Activated T-helper 1 cell treated with anti-CD3 and anti-CD28 coated beads, Interleukin-12 subunit alpha, Interleukin-12 subunit beta, Interleukin-2, Interleukin-4 antibody, amounts not matched to agents 30 ng/mL and 10 ng/mL and 1 ng/mL, durations not matched to agents 14 hours and 24 hours and 36 hours (primary cell): ENCODE measurements at regions not wholly inside any gene's neighbourhood (a gene's known extent, or its start where the extent isn't known, plus 50 kb on each side); places are given as distances from the start of the nearest gene placed in this dataset.

ENCODE experiments used
- DNase-seq: peaks from one replicate; pipeline ENCODE4 v3.0.0; 2021; ENCODE audit warnings: low spot score
- H3K27ac Mint-ChIP-seq: one replicate; pipeline ENCODE4 v1.8.0; 2021; ENCODE audit warnings: mild to moderate bottlenecking, mixed read lengths
- H3K27me3 Mint-ChIP-seq: one replicate; pipeline ENCODE4 v1.8.0; 2022; ENCODE audit warnings: mild to moderate bottlenecking, moderate library complexity, mixed read lengths; ENCODE audit not compliant: insufficient read depth
- H3K36me3 Mint-ChIP-seq: one replicate; pipeline ENCODE4 v1.8.0; 2021; ENCODE audit warnings: low read depth, mixed read lengths
- H3K4me1 Mint-ChIP-seq: one replicate; pipeline ENCODE4 v1.8.0; 2021; ENCODE audit warnings: low read depth, mixed read lengths
- H3K4me3 Mint-ChIP-seq: one replicate; pipeline ENCODE4 v1.8.0; 2021; ENCODE audit warnings: mild to moderate bottlenecking, moderate library complexity, mixed read lengths
- H3K9me3 Mint-ChIP-seq: one replicate; pipeline ENCODE4 v1.8.0; 2021; ENCODE audit warnings: mixed read lengths
- intact Hi-C: fragments of 100-400 bp; cut with micrococcal nuclease; formaldehyde crosslinking; loops from one replicate; pipeline ENCODE4 v1.15.1; 2024

- no peak overlapping the region for H3K27ac Mint-ChIP-seq
- no peaks in the 10 kb centered on the region for H3K9me3 Mint-ChIP-seq
- H3K4me1 Mint-ChIP-seq, result no peaks in the 10 kb centered on the region
- intact Hi-C loops, result no loop called here
- no peak overlapping the region for H3K4me3 Mint-ChIP-seq
- no peaks in the 10 kb centered on the region for H3K36me3 Mint-ChIP-seq
- DNase-seq, result no peak
- H3K27me3 Mint-ChIP-seq, result peaks cover 2% of the 10 kb centered on the region
Observed at GRCh38 chr6:87995461-87995860, 52.2 kb upstream of the SPACA1 start.

- H3K36me3 Mint-ChIP-seq, result no peaks in the 10 kb centered on the region
- intact Hi-C loops, result no loop called here
- no peaks in the 10 kb centered on the region for H3K4me1 Mint-ChIP-seq
- H3K27ac Mint-ChIP-seq, result no peak overlapping the region
- no peaks in the 10 kb centered on the region for H3K9me3 Mint-ChIP-seq
- no peak overlapping the region for H3K4me3 Mint-ChIP-seq
- no peak for DNase-seq
- peaks cover 2% of the 10 kb centered on the region for H3K27me3 Mint-ChIP-seq
Observed at GRCh38 chr6:87993356-87993755, 54.3 kb upstream of the SPACA1 start.

DNA sequence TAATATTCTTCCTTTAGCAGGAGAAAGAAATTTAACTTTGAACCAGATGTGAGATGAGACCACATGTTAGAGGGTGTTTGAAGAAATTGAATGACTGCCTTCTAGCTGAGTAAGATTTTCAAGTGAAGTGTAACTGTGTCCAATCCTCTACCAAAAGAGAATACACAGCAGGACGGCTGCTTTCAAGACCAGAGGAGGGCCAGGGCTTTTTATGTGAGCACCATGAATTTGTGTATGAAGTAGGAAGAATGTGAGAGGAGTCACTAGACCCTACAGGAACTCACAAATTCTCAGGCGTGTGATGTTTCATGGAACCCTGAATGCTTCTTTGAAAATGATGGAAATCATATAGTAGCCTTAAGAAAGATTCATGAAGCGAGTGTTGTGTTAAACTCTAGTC lies 56.8 kb upstream of the SPACA1 start:
- Mint-ChIP-seq H3K4me3 (no peak overlapping the region), H3K27ac (no peak overlapping the region), H3K27me3 (peaks cover 2% of the 10 kb centered on the region), H3K9me3 (no peaks in the 10 kb centered on the region), H3K36me3 (no peaks in the 10 kb centered on the region), H3K4me1 (no peaks in the 10 kb centered on the region)
- no peak for DNase-seq
- intact Hi-C loops, result no loop called here

GRCh38 chr6:87982134-87982533 lies 65.5 kb upstream of the SPACA1 start:
- Mint-ChIP-seq H3K4me3 (no peak overlapping the region), H3K4me1 (no peaks in the 10 kb centered on the region), H3K9me3 (no peaks in the 10 kb centered on the region), H3K27ac (no peak overlapping the region), H3K36me3 (no peaks in the 10 kb centered on the region), H3K27me3 (no peaks in the 10 kb centered on the region)
- intact Hi-C loops, result no loop called here
- no peak for DNase-seq

DNA sequence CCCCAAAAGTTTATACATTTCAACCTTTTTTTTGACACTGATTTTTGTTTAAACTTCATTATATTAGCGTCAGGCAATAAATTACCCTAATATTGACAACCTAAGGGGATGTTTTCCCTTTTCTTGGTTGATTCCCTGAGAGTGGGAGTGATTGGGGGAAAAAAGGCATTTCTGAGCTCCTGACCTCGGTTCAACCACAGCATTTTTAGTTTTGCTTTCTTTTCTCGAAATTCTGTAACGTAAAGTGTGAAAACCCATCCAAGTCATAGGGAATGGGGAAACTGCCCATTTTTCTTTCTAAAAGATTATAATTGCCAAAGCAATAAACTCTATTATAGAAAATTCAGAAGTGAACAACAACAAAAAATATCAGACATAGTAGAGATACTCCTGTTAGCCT lies 67.9 kb upstream of the SPACA1 start:
- intact Hi-C loops, result no loop called here
- DNase-seq, result no peak
- Mint-ChIP-seq H3K36me3 (no peaks in the 10 kb centered on the region), H3K27ac (no peak overlapping the region), H3K4me1 (no peaks in the 10 kb centered on the region), H3K4me3 (no peak overlapping the region), H3K9me3 (no peaks in the 10 kb centered on the region), H3K27me3 (no peaks in the 10 kb centered on the region)

DNA sequence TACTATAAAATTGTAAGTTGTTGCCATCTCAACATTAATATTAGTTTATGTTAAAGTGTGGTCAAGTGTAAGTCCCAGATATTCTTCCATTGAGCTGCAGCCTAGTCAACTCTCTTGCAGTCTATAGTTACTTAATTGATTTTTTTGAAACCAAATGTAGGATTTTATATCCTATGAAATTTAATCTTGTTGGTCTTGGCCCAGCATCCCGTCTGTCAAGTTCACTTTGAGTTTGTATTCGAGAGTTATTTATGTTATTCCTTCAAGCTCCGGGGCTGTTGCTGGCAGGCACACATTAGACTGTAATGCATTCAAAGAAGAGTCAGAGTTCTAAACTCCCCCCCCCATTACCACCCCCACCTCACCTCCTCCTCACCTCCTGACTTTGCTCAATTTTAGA lies 71.0 kb upstream of the SPACA1 start:
- H3K4me3 Mint-ChIP-seq, result no peak overlapping the region

DNA sequence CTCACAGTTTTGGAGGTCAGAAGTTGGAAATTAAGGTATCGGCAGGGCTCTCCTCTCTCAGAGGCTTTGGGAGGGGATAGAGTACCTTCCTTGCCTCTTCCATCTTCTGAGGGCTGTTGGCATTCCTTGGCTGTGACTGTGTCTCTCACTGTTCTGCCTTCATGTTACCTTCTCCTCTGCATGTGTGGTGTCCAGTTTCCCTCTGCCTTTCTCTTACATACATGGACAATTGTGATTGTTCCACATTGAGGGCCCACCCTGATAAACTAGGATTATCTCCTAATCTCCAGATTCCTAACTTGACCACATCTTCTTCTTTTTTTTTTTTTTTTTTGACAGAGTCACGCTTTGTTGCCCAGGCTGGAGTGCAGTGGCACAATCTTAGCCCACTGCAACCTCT lies 72.1 kb upstream of the SPACA1 start:
- H3K9me3 Mint-ChIP-seq, result no peaks in the 10 kb centered on the region
- no peak for DNase-seq
- H3K27me3 Mint-ChIP-seq, result no peaks in the 10 kb centered on the region
- no peaks in the 10 kb centered on the region for H3K4me1 Mint-ChIP-seq
- intact Hi-C loops, result no loop called here
- no peak overlapping the region for H3K27ac Mint-ChIP-seq
- no peak overlapping the region for H3K4me3 Mint-ChIP-seq
- no peaks in the 10 kb centered on the region for H3K36me3 Mint-ChIP-seq

More for the DNA sequence above, 71.0 kb upstream of the SPACA1 start:
- no peak for DNase-seq
- Mint-ChIP-seq H3K9me3 (no peaks in the 10 kb centered on the region), H3K27ac (no peak overlapping the region), H3K27me3 (no peaks in the 10 kb centered on the region), H3K36me3 (no peaks in the 10 kb centered on the region), H3K4me1 (no peaks in the 10 kb centered on the region)
- intact Hi-C loops, result no loop called here

- Mint-ChIP-seq H3K4me1 (no peaks in the 10 kb centered on the region), H3K27me3 (no peaks in the 10 kb centered on the region), H3K4me3 (no peak overlapping the region), H3K27ac (no peak overlapping the region), H3K36me3 (no peaks in the 10 kb centered on the region), H3K9me3 (no peaks in the 10 kb centered on the region)
- DNase-seq, result no peak
- intact Hi-C loops, result no loop called here
Observed at GRCh38 chr6:87972279-87972678, 75.4 kb upstream of the SPACA1 start.

DNA sequence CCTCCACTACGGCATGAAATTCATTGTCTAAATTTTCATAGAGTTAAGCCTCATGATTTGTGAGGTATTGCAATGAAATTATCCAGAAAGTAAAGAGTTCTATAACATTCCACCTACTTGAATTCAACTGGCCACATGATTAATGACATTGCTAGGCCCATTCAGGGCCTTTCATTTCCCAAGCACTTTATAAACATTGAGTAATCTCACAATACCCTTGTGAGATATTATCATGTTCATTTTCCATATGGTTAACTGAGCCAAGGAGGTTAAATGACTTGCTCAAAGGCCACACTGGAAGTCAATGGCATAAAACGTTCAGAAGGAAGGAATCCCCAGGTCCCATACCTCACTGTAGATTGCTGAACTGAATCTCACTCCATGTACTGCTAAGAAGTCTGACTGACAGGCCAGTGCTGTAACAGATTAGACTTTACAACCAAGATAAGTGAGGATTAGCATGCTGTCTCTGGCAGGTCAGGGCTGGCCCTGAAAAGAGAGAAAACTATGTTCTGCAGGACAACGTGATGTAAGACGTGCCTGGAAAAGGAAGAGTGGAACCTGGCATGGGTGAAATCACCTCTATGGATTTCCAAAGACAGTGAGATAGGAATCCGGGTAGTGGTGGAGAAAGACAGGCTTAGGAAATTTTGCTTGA lies 75.9 kb upstream of the SPACA1 start:
- intact Hi-C loops, result no loop called here
- DNase-seq, result no peak
- H3K27me3 Mint-ChIP-seq, result no peaks in the 10 kb centered on the region
- H3K4me1 Mint-ChIP-seq, result no peaks in the 10 kb centered on the region
- no peak overlapping the region for H3K27ac Mint-ChIP-seq
- no peaks in the 10 kb centered on the region for H3K36me3 Mint-ChIP-seq
- H3K4me3 Mint-ChIP-seq, result no peak overlapping the region
- H3K9me3 Mint-ChIP-seq, result no peaks in the 10 kb centered on the region

DNA sequence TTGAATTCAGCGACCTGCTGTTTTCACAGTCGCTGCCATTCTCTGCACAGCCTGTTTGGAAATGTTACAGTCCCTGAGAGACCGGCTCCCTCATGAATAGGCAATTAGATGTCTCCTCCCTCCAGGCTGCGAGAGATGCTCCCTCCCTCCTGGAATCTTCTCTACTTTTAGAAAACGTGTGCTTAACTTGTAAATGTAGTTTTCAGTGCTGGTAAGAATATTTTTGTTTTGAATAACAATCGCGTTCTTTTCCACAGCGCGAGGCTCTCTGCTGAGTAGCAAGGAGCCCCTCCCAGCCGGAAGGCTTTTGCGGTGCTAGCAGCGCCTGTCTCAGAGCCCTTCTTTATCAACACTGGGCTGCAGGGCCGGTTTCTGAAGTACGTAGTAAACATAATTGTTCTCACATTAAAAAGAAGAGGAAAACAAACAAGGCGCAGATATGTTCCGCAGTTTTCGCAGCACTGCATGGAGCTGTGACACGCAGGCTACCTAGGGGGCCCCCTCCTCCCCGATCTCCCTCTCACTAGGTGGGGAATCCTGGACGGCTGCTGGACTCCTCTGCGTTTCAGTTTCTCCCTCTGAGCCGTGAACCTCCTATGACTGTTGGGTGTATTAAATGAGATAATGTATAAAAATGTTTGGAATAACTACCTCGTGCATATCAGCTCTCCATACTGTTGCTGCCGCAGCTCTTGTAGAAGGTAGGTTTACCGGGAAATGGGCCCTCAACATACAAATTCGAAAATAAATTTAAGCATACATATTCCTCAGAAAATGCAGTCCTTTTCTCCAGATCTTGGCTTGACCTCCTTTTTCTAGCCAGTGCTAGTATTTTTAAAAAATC lies 79.0 kb upstream of the SPACA1 start:
- no peaks in the 10 kb centered on the region for H3K4me1 Mint-ChIP-seq
- no peaks in the 10 kb centered on the region for H3K36me3 Mint-ChIP-seq
- no peak for DNase-seq
- H3K27me3 Mint-ChIP-seq, result peaks cover 3% of the 10 kb centered on the region
- intact Hi-C loops, result no loop called here
- no peaks in the 10 kb centered on the region for H3K9me3 Mint-ChIP-seq
- H3K27ac Mint-ChIP-seq, result no peak overlapping the region
- H3K4me3 Mint-ChIP-seq, result no peak overlapping the region

DNA sequence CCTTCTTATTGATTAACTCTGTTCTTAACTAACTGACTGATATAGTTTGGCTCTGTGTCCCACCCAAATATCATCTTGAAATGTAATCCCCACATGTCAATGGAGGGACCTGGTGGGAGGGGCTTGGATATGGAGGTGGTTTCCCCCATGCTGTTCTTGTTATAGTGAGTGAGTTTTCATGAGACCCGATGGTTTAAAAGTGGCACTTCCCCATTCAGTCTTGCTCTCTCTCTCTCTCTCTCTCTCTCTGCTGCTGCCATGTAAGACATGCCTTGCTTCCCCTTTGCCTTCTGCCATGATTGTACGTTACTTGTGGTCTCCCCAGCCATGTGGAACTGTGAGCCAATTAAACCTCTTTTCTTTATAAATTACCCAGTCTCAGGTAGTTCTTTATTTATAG lies 81.8 kb upstream of the SPACA1 start:
- peaks cover 3% of the 10 kb centered on the region for H3K27me3 Mint-ChIP-seq
- no peaks in the 10 kb centered on the region for H3K9me3 Mint-ChIP-seq
- no peak for DNase-seq

DNA sequence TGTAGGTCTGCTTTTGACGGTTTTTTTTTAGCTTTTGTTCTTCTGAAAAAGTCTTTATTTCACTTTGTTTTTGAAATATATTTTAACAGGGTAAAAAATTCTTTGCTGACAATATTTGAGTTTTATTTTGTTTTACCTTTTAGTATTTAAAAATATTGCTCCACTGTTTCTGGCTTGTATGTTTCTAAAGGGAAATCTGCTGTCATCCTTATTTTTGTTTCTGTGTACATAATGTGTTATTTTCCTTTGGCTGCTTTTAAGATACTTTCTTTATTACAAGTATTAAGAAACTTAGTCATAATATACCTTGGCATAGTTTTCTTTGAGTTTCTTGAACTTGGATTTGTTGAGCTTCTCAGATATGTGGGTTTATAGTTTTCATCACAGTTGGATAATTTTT lies 88.6 kb upstream of the SPACA1 start:
- H3K4me3 Mint-ChIP-seq, result no peak overlapping the region
- no peak overlapping the region for H3K27ac Mint-ChIP-seq
- H3K36me3 Mint-ChIP-seq, result no peaks in the 10 kb centered on the region
- intact Hi-C loops, result no loop called here
- H3K4me1 Mint-ChIP-seq, result no peaks in the 10 kb centered on the region
- H3K27me3 Mint-ChIP-seq, result peaks cover 3% of the 10 kb centered on the region
- no peaks in the 10 kb centered on the region for H3K9me3 Mint-ChIP-seq
- DNase-seq, result no peak

More for the DNA sequence above, 81.8 kb upstream of the SPACA1 start:
- intact Hi-C loops, result no loop called here
- no peak overlapping the region for H3K4me3 Mint-ChIP-seq
- no peak overlapping the region for H3K27ac Mint-ChIP-seq
- no peaks in the 10 kb centered on the region for H3K4me1 Mint-ChIP-seq
- no peaks in the 10 kb centered on the region for H3K36me3 Mint-ChIP-seq

GRCh38 chr6:87951751-87952150 lies 95.9 kb upstream of the SPACA1 start:
- intact Hi-C loops, result no loop called here
- Mint-ChIP-seq H3K27ac (no peak overlapping the region), H3K36me3 (no peaks in the 10 kb centered on the region), H3K9me3 (no peaks in the 10 kb centered on the region), H3K27me3 (no peaks in the 10 kb centered on the region), H3K4me1 (no peaks in the 10 kb centered on the region), H3K4me3 (no peak overlapping the region)
- DNase-seq, result no peak
